HG02571 (cell line): ENCODE measurements at regions not wholly inside any gene's neighbourhood (a gene's known extent, or its start where the extent isn't known, plus 50 kb on each side); places are given as distances from the start of the nearest gene placed in this dataset.
"Not testable (repeated sequence)": the region's sequence is repeated elsewhere in the genome, so short reads cannot be mapped to it uniquely, and the experiment has no call there.

Experiments used
- ATAC-seq: cut with Tn5 transposase; IDR thresholded peaks from one replicate; pipeline ENCODE4 v1.9.1; 2021; ENCODE audit warnings: mild to moderate bottlenecking, moderate library complexity; ENCODE audit not compliant: unreplicated experiment

GRCh38 chr7:125299003-125299765, 369.6 kb upstream of the POT1 start:
- ATAC-seq: no peak

- no peak for ATAC-seq
Measured at GRCh38 chr7:125279961-125280360, 350.3 kb upstream of the POT1 start.

GRCh38 chr7:125278318-125278717, 348.7 kb upstream of the POT1 start:
- no peak for ATAC-seq

GRCh38 chr7:125274742-125275141, 345.1 kb upstream of the POT1 start:
- not testable (repeated sequence) for ATAC-seq

- not testable (repeated sequence) for ATAC-seq
Measured at GRCh38 chr7:125264174-125264856, 334.7 kb upstream of the POT1 start.

GRCh38 chr7:125258876-125259417, 329.3 kb upstream of the POT1 start:
- not testable (repeated sequence) for ATAC-seq

- no peak for ATAC-seq
Measured at GRCh38 chr7:125257617-125258016, 328.0 kb upstream of the POT1 start.

- ATAC-seq: no peak
Measured at GRCh38 chr7:125256446-125256845, 326.8 kb upstream of the POT1 start.

- no peak for ATAC-seq
Measured at GRCh38 chr7:125255810-125256209, 326.2 kb upstream of the POT1 start.

- no peak for ATAC-seq
Measured at GRCh38 chr7:125254566-125254965, 324.9 kb upstream of the POT1 start.

- ATAC-seq: no peak
Measured at GRCh38 chr7:125253452-125254190, 324.0 kb upstream of the POT1 start.

- no peak for ATAC-seq
Measured at GRCh38 chr7:125247514-125248098, 318.0 kb upstream of the POT1 start.

GRCh38 chr7:125246706-125247105, 317.1 kb upstream of the POT1 start:
- no peak for ATAC-seq

- ATAC-seq: no peak
Measured at GRCh38 chr7:125241548-125241947, 311.9 kb upstream of the POT1 start.

- no peak for ATAC-seq
Measured at GRCh38 chr7:125222596-125222995, 293.0 kb upstream of the POT1 start.

- ATAC-seq: no peak
Measured at GRCh38 chr7:125218076-125218475, 288.5 kb upstream of the POT1 start.

- no peak for ATAC-seq
Measured at GRCh38 chr7:125201002-125201401, 271.4 kb upstream of the POT1 start.

GRCh38 chr7:125197731-125198393, 268.2 kb upstream of the POT1 start:
- ATAC-seq: no peak

GRCh38 chr7:125195156-125195555, 265.5 kb upstream of the POT1 start:
- no peak for ATAC-seq

GRCh38 chr7:125193263-125193662, 263.6 kb upstream of the POT1 start:
- no peak for ATAC-seq

- no peak for ATAC-seq
Measured at GRCh38 chr7:125184801-125185200, 255.2 kb upstream of the POT1 start.
